Thoracic aorta (tissue), 2 donors: ENCODE measurements at regions not wholly inside any gene's neighbourhood (a gene's known extent, or its start where the extent isn't known, plus 50 kb on each side); places are given as distances from the start of the nearest gene placed in this dataset.

Source experiments
- ATAC-seq: fragments of 150-250 bp; one replicate; pipeline ENCODE4 v1.8.0; 2017; ENCODE audit warnings: low read depth; ENCODE audit not compliant: insufficient number of reproducible peaks, low FRiP score
- DNase-seq: peaks from one replicate; pipeline ENCODE4 v3.0.0-alpha.2; 2020; ENCODE audit warnings: low spot score
- H3K27ac ChIP-seq, 2 donors: fragments of 200-600 bp; sonication (generic); 1 replicate in 1 of 2; 2 replicates in 1 of 2; pipeline ENCODE4 v1.5.1; 2016; ENCODE audit warnings: mild to moderate bottlenecking in 2 of 2, moderate library complexity in 2 of 2
- H3K27me3 ChIP-seq: fragments of 200-600 bp; sonication (generic); replicated peaks from 2 replicates; pipeline ENCODE4 v1.6.0; 2016; ENCODE audit warnings: mild to moderate bottlenecking; ENCODE audit not compliant: insufficient read depth
- H3K36me3 ChIP-seq: fragments of 200-600 bp; sonication (generic); one replicate; pipeline ENCODE4 v1.5.1; 2016
- H3K4me1 ChIP-seq, 2 donors: fragments of 200-600 bp; sonication (generic); 1 replicate in 1 of 2; 2 replicates in 1 of 2; pipeline versions ENCODE4 v1.5.1 to v1.6.0; 2016; ENCODE audit warnings: low read depth in 2 of 2, mild to moderate bottlenecking in 1 of 2; ENCODE audit not compliant: control insufficient read depth in 1 of 2
- H3K4me3 ChIP-seq: fragments of 200-600 bp; sonication (generic); 2 replicates; pipeline ENCODE4 v1.5.1; 2016; ENCODE audit warnings: mild to moderate bottlenecking
- H3K9me3 ChIP-seq: fragments of 200-600 bp; sonication (generic); 2 replicates; pipeline ENCODE4 v1.5.1; 2016
- TF ChIP-seq, protein P1 (sequence below): fragments of 200-600 bp; sonication (generic); IDR thresholded peaks from one replicate; pipeline ENCODE4 v1.5.1; 2019; ENCODE audit warnings: antibody characterized with exemption

DNA sequence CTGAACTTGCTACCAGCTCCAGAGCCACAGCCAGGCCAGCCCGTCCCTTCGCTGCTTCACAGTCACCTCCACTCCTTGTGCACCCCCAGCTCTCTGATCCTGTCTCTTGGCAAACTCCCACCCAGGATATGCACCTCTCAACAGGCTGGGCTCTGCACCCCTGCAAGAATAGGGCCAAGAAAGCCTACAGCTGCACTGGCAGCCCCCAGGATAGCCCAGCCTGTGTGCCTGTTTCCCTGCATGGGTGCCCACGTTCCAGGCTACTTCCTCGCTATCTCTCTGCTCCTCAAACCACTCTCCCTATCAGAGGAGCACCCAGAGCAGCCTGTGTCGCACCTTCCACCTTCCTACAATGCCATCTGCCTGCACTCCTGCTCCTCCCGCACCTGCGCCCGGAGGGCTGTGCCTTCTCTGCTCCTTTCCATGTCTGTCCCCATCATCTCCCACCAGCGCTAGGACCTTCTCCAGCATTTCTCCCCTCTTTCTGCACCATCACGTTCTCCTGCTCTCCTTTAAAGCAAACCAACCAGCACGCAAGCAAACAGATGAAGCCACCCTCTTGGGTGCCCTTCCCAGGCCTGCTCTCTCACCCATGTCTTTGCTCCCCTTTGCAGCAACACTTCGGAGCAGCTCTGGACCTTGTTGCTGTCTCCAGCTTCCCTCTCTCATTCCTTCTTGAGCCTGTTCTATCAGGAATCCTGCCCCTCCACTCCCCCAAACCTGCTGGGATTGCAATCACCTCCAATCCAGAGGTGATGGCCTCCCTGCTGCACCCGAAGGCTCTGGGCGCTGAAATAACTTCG, 313.2 kb upstream of the HS6ST1 start:
- TF ChIP-seq, protein P1, sequence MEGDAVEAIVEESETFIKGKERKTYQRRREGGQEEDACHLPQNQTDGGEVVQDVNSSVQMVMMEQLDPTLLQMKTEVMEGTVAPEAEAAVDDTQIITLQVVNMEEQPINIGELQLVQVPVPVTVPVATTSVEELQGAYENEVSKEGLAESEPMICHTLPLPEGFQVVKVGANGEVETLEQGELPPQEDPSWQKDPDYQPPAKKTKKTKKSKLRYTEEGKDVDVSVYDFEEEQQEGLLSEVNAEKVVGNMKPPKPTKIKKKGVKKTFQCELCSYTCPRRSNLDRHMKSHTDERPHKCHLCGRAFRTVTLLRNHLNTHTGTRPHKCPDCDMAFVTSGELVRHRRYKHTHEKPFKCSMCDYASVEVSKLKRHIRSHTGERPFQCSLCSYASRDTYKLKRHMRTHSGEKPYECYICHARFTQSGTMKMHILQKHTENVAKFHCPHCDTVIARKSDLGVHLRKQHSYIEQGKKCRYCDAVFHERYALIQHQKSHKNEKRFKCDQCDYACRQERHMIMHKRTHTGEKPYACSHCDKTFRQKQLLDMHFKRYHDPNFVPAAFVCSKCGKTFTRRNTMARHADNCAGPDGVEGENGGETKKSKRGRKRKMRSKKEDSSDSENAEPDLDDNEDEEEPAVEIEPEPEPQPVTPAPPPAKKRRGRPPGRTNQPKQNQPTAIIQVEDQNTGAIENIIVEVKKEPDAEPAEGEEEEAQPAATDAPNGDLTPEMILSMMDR, result no peak
- ATAC-seq (no peak), DNase-seq (no peak)
- Histone ChIP-seq H3K9me3 (no peaks in the 10 kb centered on the region), H3K4me3 (no peak overlapping the region), H3K36me3 (no peaks in the 10 kb centered on the region), H3K4me1 (no peaks in the 10 kb centered on the region), H3K27ac (no peak overlapping the region), H3K27me3 (no peaks in the 10 kb centered on the region)

DNA sequence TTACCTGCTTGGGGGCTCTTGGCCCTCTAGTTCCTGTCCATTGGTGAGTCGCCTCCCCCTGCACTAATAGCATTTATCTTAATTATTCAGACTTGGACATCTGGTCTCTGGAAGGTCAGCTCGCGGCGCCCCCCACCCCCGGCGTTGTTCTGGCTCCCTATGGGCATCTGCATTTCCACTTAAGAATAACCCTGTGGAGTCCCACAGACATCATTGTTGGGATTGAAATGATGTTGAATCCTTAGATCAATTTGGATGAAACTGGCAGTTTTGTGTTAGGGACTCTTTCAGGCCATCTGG, 313.8 kb upstream of the HS6ST1 start:
- Histone ChIP-seq H3K36me3 (no peaks in the 10 kb centered on the region), H3K4me3 (no peak overlapping the region), H3K27me3 (no peaks in the 10 kb centered on the region), H3K4me1 (no peaks in the 10 kb centered on the region), H3K27ac (no peak overlapping the region), H3K9me3 (no peaks in the 10 kb centered on the region)
- ATAC-seq (no peak), DNase-seq (no peak)
- TF ChIP-seq, protein P1, result no peak

DNA sequence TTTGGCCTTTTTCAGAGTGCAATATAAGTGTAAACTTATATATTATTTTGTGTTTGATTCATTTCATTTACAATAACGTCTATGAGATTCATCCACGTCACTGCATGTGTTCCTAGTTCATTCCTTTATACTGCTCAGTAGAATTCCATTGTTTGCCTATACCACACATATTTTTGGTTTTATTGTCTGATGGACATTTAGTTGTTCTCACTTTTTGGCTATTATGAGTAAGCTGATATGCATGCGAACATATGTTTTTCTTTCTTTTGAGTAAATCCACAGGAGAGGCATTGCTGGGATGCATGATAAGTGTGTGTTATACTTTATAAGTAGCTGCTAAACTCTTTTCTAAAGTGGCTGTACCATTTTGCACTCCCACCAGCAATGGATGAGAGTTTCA, 314.8 kb upstream of the HS6ST1 start:
- DNase-seq, result no peak
- no peak for ATAC-seq
- H3K9me3 ChIP-seq, result no peaks in the 10 kb centered on the region

DNA sequence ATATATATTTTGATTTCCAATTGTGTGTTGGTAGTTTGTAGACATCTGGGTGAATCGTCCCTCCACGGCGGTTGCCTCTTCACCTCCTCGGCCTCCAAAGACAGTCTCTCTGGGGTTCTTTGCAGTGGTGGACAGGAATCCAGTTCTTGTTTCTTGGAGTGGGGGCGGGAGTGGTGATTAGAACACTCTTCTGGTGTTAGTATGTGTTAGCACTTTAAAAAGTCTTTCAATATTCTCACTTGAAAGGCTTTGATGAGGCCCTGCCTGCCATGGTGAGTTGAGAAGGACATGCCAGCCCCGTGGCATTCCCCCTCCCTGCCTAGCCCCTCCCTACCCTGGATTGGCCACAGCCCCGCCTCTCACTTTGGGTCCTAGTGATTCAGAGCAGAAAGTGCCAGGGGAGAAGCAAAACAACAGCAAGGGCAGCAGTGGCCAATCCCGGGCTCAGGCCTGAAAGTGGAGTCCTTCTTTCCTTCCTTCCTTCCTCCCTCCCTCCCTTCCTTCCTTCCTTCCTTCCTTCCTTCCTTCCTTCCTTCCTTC, 316.8 kb upstream of the HS6ST1 start:
- DNase-seq (no peak), ATAC-seq (no peak)

More for the DNA sequence above, 314.8 kb upstream of the HS6ST1 start:
- Histone ChIP-seq H3K4me3 (no peak overlapping the region), H3K36me3 (no peaks in the 10 kb centered on the region), H3K27me3 (no peaks in the 10 kb centered on the region), H3K27ac (no peak overlapping the region), H3K4me1 (no peaks in the 10 kb centered on the region)
- TF ChIP-seq, protein P1, result no peak

DNA sequence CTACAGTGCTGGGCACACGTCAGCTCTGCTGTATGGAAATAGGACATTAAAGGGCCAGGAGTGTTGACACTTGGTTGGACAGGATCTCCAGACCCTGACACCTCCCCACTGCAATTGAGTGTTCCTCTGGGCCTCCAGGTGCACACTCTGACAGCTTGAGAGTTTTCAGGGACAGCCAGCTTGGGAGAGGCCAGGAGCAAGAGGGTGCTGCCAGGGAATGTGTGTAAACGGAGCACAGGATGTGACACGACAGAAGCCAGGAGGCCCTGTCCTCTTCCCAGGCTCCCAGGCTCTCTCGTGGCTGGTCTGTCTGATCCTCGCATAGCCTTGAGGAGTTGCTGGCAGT, 318.1 kb upstream of the HS6ST1 start:
- no peak overlapping the region for H3K27ac ChIP-seq
- no peak for DNase-seq

More for the DNA sequence above, 316.8 kb upstream of the HS6ST1 start:
- Histone ChIP-seq H3K27ac (no peak overlapping the region), H3K4me3 (no peak overlapping the region), H3K36me3 (no peaks in the 10 kb centered on the region), H3K27me3 (no peaks in the 10 kb centered on the region), H3K9me3 (no peaks in the 10 kb centered on the region), H3K4me1 (no peaks in the 10 kb centered on the region)
- TF ChIP-seq, protein P1, result no peak

More for the DNA sequence above, 318.1 kb upstream of the HS6ST1 start:
- H3K4me1 ChIP-seq, result no peaks in the 10 kb centered on the region
- H3K9me3 ChIP-seq, result no peaks in the 10 kb centered on the region
- H3K36me3 ChIP-seq, result no peaks in the 10 kb centered on the region
- ATAC-seq, result no peak
- TF ChIP-seq, protein P1, result no peak
- H3K4me3 ChIP-seq, result no peak overlapping the region
- H3K27me3 ChIP-seq, result no peaks in the 10 kb centered on the region
